Activated T-cell treated with anti-CD3 and anti-CD28 coated beads, Interleukin-2, amount 50 U/mL, for 4 hours (primary cell): ENCODE measurements at regions not wholly inside any gene's neighbourhood (a gene's known extent, or its start where the extent isn't known, plus 50 kb on each side); places are given as distances from the start of the nearest gene placed in this dataset.

Experiments
- ATAC-seq, 2 donors: fragments of 200-7000 bp; cut with Tn5 transposase; one replicate each; pipeline ENCODE4 v1.10.0; 2021
- DNase-seq: peaks from one replicate; pipeline ENCODE4 v3.0.0-alpha.2; 2020
- H3K27me3 Mint-ChIP-seq: one replicate; pipeline ENCODE4 v1.8.0; 2021; ENCODE audit warnings: low read depth, mixed read lengths
- H3K36me3 Mint-ChIP-seq: one replicate; pipeline ENCODE4 v1.8.0; 2022; ENCODE audit warnings: mixed read lengths; ENCODE audit not compliant: insufficient read depth
- H3K4me1 Mint-ChIP-seq: one replicate; pipeline ENCODE4 v1.8.0; 2021; ENCODE audit warnings: low read depth, mixed read lengths
- H3K4me3 Mint-ChIP-seq: one replicate; pipeline ENCODE4 v1.8.0; 2021; ENCODE audit warnings: mild to moderate bottlenecking, moderate library complexity, mixed read lengths
- H3K9me3 Mint-ChIP-seq: one replicate; pipeline ENCODE4 v1.8.0; 2021; ENCODE audit warnings: mixed read lengths

DNA sequence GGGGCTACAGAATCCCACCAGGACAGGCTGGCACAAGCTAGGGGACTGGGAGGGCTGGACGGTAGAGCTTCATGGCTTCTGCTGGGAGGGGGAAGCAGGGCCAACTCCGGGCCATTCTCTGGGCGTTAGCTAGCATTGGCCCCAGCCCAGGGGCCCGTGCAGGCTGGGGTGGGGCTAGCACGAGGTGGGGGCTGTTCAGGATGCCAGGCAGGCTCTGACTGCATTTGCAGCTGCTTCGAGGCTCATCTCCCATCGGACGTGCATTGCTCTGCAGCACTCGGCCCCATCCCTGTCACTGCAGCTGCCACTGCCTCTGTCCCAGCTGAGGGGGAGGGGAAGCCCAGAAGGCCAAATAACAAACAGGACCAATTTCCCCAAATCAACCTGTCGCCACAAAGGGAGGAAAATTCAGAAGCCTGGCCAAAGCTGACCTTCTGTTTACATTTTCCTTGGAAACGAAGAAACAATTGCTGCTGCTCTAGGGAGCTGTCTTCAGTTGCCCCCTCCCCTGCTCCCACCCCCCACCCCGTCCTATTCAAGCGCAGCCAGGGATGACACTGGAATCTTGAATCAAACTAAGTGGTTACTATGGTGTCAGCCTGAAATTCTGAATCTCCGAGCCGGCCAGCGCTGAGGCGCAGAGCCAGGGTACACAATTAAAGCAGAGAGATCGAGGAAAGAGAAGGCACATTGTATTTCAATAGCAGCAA lies 138.8 kb upstream of the PRR20G start:
- DNase-seq (no peak), ATAC-seq (no peak)
- Mint-ChIP-seq H3K4me3 (no peak overlapping the region), H3K9me3 (no peaks in the 10 kb centered on the region), H3K36me3 (no peaks in the 10 kb centered on the region), H3K27me3 (peaks cover 37% of the 10 kb centered on the region), H3K4me1 (no peaks in the 10 kb centered on the region)

DNA sequence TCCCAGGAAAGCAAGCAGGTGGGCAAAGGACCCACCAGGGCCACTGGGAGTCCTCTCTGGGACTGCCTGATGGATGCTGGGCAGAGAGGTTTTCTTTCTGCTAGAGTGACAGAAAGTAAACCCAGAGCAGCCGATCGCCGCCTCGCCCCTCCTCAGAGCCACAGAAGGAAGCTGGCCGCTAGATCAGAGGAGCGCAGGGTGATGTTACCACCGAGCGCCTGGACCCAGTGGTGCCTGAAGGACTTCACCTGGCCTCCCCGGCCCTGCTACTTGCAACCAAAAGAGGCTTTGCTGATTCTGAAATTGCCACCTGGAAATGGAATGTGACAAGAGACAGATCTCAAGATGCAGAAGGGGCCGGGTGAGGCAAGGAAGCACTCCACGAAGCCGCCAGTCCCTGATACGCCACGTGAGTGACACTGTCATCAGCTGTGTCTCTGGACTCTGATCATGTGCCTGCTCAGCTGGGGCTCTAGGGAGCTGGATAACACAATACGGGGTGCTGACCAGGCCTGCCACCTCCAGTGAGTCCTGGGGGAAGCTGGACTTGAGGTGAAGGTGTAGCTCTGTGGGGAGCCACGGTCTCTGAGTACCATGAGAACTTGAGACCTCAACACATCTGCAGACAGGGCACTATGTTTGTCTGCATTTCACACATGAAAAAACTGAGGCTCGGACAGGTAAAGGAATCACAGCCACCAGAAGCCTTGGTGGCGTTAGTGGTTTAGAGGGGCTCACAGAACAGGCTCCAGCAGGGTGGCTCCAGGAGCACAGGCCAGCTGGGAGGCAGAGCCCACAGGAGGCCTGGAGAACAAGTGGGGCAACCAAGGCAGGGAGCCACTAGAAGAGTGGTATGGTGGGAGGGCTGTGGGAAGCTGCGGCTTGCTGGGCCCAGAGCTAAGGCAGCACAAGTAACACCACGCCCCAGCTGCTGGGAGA lies 137.9 kb upstream of the PRR20G start:
- ATAC-seq, result no peak
- Mint-ChIP-seq H3K36me3 (no peaks in the 10 kb centered on the region), H3K27me3 (peaks cover 31% of the 10 kb centered on the region), H3K4me3 (no peak overlapping the region), H3K9me3 (no peaks in the 10 kb centered on the region), H3K4me1 (no peaks in the 10 kb centered on the region)
- no peak for DNase-seq

DNA sequence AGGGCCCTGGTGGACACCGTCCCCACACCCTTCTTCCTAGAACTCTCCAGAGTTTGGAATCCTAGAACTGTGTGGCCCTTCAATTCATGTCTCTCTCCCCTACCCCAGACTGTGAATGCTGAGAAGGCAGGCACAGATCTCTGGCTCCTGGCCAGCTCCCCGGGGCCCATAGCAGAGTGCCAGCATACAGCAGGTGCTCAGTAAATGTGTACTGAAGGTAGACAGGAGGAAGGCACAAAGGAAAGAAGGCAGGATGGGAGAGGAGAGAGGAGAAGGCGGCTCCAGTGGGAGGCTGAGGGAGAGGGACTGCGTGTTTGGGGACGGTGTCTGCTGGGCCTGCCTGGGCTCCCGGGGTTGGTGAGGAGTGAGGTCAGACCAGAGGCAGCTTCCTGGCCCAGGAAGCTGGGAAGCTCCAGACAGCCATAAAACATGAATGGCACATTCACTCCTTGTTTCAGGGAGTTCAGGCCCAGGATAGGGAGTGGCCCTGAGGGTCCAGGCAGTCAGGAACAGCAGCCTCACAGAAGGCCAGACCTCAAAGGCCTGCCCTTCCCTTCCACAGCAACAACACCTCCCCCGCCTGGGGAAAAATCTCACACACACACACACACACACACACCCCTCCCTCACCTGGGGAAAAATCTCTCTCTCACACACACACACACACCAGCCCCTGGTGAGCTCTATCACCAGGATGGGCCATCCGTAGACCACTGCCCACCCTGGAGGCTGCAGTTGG lies 137.1 kb upstream of the PRR20G start:
- no peaks in the 10 kb centered on the region for H3K9me3 Mint-ChIP-seq
- no peak for DNase-seq
- H3K4me1 Mint-ChIP-seq, result no peaks in the 10 kb centered on the region
- peaks cover 36% of the 10 kb centered on the region for H3K27me3 Mint-ChIP-seq
- H3K4me3 Mint-ChIP-seq, result no peak overlapping the region
- no peaks in the 10 kb centered on the region for H3K36me3 Mint-ChIP-seq
- no peak for ATAC-seq

DNA sequence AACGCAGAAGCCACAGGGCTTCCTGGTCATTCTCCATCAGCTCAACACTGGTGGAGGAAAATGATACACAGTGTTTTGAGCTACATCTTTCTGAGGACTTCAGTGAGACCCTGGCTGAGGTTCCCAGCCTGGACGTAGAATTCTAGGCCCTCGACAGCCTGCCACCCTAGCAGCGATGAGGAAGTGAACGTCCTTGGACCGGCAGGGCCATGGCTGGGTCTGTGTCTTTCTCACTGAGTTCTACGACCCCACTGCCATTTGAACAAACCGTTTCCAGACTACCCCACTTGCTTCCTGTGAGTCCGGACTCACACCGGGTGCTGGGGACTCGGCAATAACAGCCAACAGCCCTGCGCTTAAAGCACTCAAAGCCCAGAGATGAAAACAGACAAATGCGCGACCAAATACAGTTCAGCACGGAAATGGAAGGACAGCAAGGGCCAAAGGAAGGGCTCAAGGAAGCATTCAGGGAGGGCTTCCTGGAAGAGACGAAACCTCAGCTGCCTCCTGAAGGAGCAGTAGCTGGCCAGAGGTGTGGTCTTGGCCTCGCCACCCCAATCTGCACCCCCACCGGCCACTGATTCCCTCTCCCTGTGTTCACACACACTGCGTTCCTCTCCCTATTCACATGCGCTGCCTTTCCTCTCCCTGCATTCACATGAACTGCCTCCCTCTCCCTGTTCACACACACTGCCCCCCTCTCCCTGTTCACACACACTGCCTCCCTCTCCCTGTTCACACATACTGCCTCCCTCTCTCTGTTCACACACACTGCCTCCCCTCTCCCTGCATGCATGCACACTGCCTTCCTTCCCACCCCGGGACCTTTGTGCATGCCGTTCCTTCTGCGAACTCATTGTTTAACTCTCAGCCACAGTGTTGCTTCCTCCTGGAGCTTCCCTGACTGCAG lies 136.3 kb upstream of the PRR20G start:
- Mint-ChIP-seq H3K9me3 (no peaks in the 10 kb centered on the region), H3K4me1 (no peaks in the 10 kb centered on the region), H3K36me3 (no peaks in the 10 kb centered on the region), H3K27me3 (peaks cover 40% of the 10 kb centered on the region), H3K4me3 (no peak overlapping the region)
- DNase-seq (no peak), ATAC-seq (no peak)

DNA sequence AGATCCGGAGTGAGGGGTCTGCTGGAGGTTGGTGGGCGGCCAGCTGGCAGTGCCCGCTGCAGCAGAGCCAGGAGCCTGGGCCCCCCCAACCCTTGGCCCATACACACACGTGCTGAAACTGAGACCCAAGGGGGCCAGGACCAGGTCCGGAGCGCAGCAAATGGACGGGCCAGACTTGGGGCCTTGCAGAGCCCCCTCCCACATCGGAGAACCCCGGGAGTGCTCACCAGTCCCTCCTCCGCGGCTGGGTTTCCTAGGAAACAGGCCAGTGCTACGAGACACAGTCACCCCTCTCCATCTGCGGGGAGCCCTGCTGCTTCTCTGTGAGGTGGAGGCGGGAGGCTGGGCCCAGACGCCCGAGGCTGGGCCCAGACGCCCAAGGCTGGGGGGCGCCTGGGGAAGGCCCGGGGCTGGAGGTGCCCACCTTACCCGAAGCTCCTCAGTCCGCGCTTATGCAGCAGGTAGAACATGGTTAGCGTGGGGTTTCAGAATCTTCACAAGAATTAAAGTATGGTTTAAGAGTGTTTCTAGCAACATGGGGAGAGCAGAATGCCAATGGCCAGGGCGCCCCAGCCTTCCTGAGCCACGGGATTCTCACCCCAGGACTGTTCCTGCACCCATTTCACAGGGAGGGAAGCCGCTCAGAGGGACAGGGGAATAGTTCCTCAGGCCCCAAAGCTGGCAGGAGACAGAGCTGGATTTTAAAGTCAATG lies 135.0 kb upstream of the PRR20G start:
- H3K27me3 Mint-ChIP-seq, result peaks cover 39% of the 10 kb centered on the region
- no peaks in the 10 kb centered on the region for H3K9me3 Mint-ChIP-seq
- ATAC-seq (no peak), DNase-seq (no peak)
- H3K4me1 Mint-ChIP-seq, result no peaks in the 10 kb centered on the region
- H3K4me3 Mint-ChIP-seq, result no peak overlapping the region
- H3K36me3 Mint-ChIP-seq, result no peaks in the 10 kb centered on the region

DNA sequence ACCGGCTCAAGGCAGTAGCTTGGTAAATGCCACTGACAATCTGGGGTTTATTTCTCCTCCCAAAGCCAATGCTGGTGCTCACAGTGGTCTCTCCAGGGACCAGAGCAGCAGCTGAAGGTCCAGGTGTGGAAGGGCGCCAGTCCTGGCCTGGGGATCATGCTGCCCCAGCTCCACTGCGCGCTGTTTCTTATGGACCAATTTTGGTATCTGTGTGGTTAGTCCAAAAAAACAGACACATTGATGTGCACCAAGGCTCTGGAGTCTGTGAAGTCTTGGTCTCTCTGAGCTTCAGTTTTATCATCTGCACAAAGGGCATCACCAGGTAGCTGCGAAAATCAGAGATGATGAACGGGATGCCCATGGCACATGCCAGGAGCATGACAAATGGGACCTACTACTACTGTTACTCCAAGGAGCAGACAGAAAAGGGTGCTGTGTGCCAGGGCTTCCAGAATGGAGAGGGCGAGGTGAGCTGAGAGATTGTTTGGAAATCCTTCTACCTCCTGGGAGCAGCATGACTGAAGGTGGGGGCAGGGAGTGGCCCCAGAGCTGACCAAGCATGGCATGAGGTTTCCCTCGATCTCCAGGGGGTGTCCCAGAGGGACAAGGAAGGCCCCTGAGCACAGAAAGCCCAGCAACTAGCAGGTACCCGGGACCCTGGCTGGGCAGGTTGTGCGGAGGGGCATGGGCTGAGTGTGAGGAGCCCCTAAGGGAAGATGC lies 134.3 kb upstream of the PRR20G start:
- no peaks in the 10 kb centered on the region for H3K9me3 Mint-ChIP-seq
- peaks cover 39% of the 10 kb centered on the region for H3K27me3 Mint-ChIP-seq
- no peaks in the 10 kb centered on the region for H3K36me3 Mint-ChIP-seq
- H3K4me3 Mint-ChIP-seq, result no peak overlapping the region
- DNase-seq (no peak), ATAC-seq (no peak)
- no peaks in the 10 kb centered on the region for H3K4me1 Mint-ChIP-seq

DNA sequence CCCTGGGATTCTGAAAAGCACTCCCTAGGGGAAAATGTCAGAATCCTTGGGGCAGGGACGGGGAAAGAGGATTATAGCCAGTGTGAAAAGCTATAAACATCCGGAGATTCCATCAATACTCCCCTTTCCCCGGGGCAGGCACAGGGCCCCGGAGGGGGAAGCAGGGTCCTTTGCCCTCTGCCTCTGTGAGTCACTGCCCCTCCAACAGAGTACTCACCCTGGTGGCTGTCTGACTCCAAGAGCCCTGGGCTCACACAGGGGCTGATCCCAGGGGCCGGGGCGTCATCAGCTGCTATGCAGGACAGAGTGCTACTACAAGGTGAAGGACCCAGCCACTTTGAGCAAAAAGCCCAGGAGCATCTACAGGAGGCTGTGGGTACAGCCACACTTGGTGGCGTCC lies 133.0 kb upstream of the PRR20G start:
- Mint-ChIP-seq H3K9me3 (no peaks in the 10 kb centered on the region), H3K27me3 (peaks cover 33% of the 10 kb centered on the region), H3K4me3 (no peak overlapping the region), H3K4me1 (no peaks in the 10 kb centered on the region), H3K36me3 (no peaks in the 10 kb centered on the region)
- ATAC-seq (no peak), DNase-seq (no peak)

DNA sequence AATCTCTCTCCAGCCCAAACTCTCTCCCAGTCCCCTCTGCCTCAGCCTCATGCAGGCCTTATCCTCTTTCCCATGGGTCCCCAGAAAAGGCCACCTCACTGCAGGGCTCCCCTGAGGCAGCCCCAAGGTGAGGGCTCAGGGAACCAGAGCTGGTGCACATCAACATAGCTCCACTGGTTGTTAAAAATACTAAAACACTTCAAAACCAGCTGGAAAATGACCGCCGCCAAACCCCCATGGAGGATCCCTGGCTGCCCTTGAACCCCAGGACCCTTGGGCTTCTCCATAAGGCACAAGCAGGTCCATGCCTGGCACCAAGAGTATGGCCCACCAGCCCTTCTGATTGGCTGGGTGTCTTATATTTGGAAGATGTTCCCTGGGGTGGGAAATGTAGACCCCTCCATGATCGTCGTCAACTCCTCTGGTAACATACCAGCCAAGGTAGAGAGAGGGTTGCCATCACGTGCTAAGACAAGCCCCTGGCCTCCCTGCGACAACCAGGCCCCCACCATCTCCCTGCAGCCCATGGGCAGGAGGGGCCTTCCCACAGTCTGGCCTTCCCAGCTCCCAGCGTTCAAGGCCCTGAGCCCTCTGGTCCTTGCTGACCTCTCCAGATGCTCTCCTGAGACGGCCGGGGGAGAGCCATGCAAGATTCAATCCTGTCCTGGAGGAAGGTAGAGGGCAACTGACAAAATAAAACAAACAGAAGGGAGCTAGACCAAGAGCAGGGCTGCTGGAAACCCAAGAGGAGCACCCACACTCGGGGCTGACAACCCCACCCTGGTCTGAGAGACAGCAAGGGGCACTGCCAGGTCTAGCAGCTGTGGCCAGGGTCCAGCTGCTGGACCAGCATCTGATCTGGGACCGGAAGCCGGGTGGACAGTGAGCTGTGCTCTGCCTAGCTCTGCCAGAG lies 132.1 kb upstream of the PRR20G start:
- H3K4me1 Mint-ChIP-seq, result no peaks in the 10 kb centered on the region
- H3K9me3 Mint-ChIP-seq, result no peaks in the 10 kb centered on the region
- DNase-seq (no peak), ATAC-seq (no peak)
- H3K27me3 Mint-ChIP-seq, result peaks cover 36% of the 10 kb centered on the region
- H3K36me3 Mint-ChIP-seq, result no peaks in the 10 kb centered on the region
- H3K4me3 Mint-ChIP-seq, result no peak overlapping the region

DNA sequence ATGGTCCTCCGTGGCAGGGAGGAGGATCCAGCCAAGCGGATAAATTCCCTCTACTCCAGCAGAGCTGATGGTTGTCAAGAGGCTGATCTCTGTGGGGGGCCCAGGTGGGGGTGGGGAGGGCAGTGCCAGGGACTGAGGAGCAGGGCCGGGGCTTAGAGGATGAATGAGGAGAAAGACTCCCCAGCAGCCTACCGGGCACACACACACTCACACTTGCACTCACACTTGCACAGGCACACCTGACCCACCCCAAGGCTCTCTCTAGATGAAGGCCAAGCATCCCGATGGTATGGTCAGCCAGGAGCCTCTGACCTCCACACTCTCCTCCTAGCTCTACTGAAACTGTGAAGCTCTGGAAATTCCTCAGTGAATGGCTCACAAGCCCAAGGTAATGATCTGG lies 131.3 kb upstream of the PRR20G start:
- H3K9me3 Mint-ChIP-seq, result no peaks in the 10 kb centered on the region
- H3K4me1 Mint-ChIP-seq, result no peaks in the 10 kb centered on the region
- no peak for ATAC-seq
- no peaks in the 10 kb centered on the region for H3K36me3 Mint-ChIP-seq
- H3K4me3 Mint-ChIP-seq, result no peak overlapping the region
- DNase-seq, result no peak
- peaks cover 30% of the 10 kb centered on the region for H3K27me3 Mint-ChIP-seq

DNA sequence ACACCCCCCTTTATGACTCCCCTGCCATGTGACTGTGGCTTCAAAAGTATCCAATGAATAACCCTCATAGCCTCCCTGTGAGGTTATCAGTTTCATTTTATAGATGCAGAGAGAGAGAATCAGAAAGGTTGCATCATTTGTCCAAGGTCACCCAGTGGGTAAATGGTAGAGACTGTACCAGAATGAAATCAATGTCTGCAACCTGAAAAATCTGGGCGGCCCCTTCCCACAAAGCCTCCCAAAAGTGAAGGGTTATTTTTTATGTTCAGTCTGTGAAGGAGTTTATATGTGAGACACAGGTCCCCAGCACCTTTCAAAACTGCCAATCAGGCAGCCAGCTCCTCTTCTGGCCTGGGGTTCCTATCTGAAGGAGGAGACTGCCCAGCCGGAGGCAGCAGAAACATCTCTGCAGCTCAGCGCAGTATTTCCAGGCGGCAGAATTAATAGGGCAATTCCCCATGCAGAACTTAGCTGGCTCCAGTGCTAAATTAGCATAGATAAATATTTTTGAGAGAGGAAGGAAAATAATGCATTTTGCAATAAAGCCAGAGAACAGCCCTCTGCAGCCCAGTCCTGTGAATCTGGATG lies 130.8 kb upstream of the PRR20G start:
- no peak for DNase-seq
- peaks cover 31% of the 10 kb centered on the region for H3K27me3 Mint-ChIP-seq
- no peaks in the 10 kb centered on the region for H3K36me3 Mint-ChIP-seq
- no peak overlapping the region for H3K4me3 Mint-ChIP-seq
- no peaks in the 10 kb centered on the region for H3K4me1 Mint-ChIP-seq
- no peak for ATAC-seq
- no peaks in the 10 kb centered on the region for H3K9me3 Mint-ChIP-seq

DNA sequence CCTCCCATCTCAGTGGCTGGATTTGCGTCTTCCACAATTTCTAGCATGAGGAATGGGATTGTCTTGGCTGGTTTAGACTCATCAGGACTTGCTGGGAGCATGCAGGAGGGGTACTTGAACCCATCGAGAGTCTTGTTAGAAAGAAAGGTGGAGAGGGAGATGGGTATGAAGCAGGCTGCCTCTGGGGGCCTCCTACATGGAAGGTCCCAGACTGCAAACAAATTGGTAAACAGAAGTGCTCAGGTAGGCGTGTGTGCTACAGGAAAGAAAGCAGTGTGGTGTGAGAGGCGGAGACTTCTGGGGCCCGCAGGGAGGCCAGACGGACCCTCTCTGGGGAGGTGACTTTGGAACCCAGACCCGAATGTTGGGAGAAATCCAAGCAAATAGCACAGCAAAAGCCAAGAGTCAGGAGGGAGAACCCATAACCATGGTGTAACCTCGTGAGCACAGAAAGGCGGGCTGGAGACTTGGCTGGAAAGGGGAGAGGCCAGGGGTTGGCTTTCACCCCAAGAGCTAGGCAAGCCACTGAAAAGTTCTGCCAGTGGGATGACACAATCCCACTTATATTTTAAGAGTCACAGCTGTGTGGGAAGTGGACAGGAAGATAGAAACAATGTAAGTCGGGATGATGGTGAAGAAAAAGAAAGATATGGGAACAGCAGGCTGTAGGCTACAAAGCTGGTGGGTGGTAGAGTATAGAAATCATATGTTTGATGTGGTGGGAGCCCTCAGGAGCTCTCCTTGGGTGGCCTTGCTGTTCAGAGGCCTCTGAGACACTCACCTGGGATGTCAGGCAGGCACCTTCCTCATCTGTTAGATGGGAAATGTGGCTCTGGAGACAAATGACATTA lies 130.1 kb upstream of the PRR20G start:
- Mint-ChIP-seq H3K27me3 (peaks cover 37% of the 10 kb centered on the region), H3K36me3 (no peaks in the 10 kb centered on the region), H3K4me3 (no peak overlapping the region), H3K4me1 (no peaks in the 10 kb centered on the region), H3K9me3 (no peaks in the 10 kb centered on the region)
- no peak for DNase-seq
- no peak for ATAC-seq
